Hepatic stellate cell (primary cell): ENCODE measurements at regions not wholly inside any gene's neighbourhood (a gene's known extent, or its start where the extent isn't known, plus 50 kb on each side); places are given as distances from the start of the nearest gene placed in this dataset.

ENCODE experiments used
- DNase-seq: peaks from one replicate; pipeline ENCODE4 v3.0.0; 2011; ENCODE audit warnings: low spot score

- no peak for DNase-seq
These were observed 411.6 kb downstream of the ZNF521 start for GRCh38 chr18:24940416-24940815.

GRCh38 chr18:24941174-24941951 is 410.6 kb downstream of the ZNF521 start:
- no peak for DNase-seq

GRCh38 chr18:24942144-24942543 is 409.8 kb downstream of the ZNF521 start:
- no peak for DNase-seq

- no peak for DNase-seq
These were observed 404.3 kb downstream of the ZNF521 start for GRCh38 chr18:24947521-24948305.

GRCh38 chr18:24949908-24950307 is 402.1 kb downstream of the ZNF521 start:
- no peak for DNase-seq

GRCh38 chr18:24954341-24954740 is 397.6 kb downstream of the ZNF521 start:
- DNase-seq = no peak

- DNase-seq = no peak
These were observed 394.0 kb downstream of the ZNF521 start for GRCh38 chr18:24958001-24958400.

GRCh38 chr18:24959051-24959476 is 392.9 kb downstream of the ZNF521 start:
- DNase-seq = no peak

- no peak for DNase-seq
These were observed 387.8 kb downstream of the ZNF521 start for GRCh38 chr18:24964216-24964615.

- no peak for DNase-seq
These were observed 383.7 kb downstream of the ZNF521 start for GRCh38 chr18:24968238-24968775.

GRCh38 chr18:24972577-24972976 is 379.4 kb downstream of the ZNF521 start:
- DNase-seq = no peak

GRCh38 chr18:24974431-24974830 is 377.5 kb downstream of the ZNF521 start:
- DNase-seq = no peak

GRCh38 chr18:24975496-24976372 is 376.2 kb downstream of the ZNF521 start:
- no peak for DNase-seq

GRCh38 chr18:24976502-24976901 is 375.5 kb downstream of the ZNF521 start:
- no peak for DNase-seq

GRCh38 chr18:24979235-24979634 is 372.7 kb downstream of the ZNF521 start:
- DNase-seq = no peak

GRCh38 chr18:24982831-24983230 is 369.1 kb downstream of the ZNF521 start:
- DNase-seq = no peak

GRCh38 chr18:24983566-24984139 is 368.3 kb downstream of the ZNF521 start:
- no peak for DNase-seq

- no peak for DNase-seq
These were observed 366.4 kb downstream of the ZNF521 start for GRCh38 chr18:24985586-24985985.

GRCh38 chr18:24986666-24987302 is 365.2 kb downstream of the ZNF521 start:
- DNase-seq = no peak

GRCh38 chr18:24987303-24988252 is 364.4 kb downstream of the ZNF521 start:
- no peak for DNase-seq
